Ishikawa (cell line): ENCODE measurements at regions not wholly inside any gene's neighbourhood (a gene's known extent, or its start where the extent isn't known, plus 50 kb on each side); places are given as distances from the start of the nearest gene placed in this dataset.

Source experiments
- CEBPB ChIP-seq: IDR thresholded peaks from 2 replicates; pipeline ENCODE4 v1.6.1; 2012
- CREB1 ChIP-seq: IDR thresholded peaks from 2 replicates; pipeline ENCODE4 v1.6.1; 2012; ENCODE audit warnings: low read depth
- EGR1 ChIP-seq: IDR thresholded peaks from 2 replicates; pipeline ENCODE4 v1.6.1; 2012
- EP300 ChIP-seq: IDR thresholded peaks from 2 replicates; pipeline ENCODE4 v1.6.1; 2012; ENCODE audit warnings: borderline replicate concordance
- FOXM1 ChIP-seq: IDR thresholded peaks from 2 replicates; pipeline ENCODE4 v1.6.1; 2012; ENCODE audit warnings: low read depth, borderline replicate concordance
- MAX ChIP-seq: IDR thresholded peaks from 2 replicates; pipeline ENCODE4 v1.6.1; 2012
- NFIC ChIP-seq: IDR thresholded peaks from 2 replicates; pipeline ENCODE4 v1.6.1; 2012
- RAD21 ChIP-seq: IDR thresholded peaks from 2 replicates; pipeline ENCODE4 v1.6.1; 2012; ENCODE audit warnings: low read depth
- REST ChIP-seq: IDR thresholded peaks from 2 replicates; pipeline ENCODE4 v1.6.1; 2012; ENCODE audit warnings: low read depth, mild to moderate bottlenecking
- TAF1 ChIP-seq: IDR thresholded peaks from 2 replicates; pipeline ENCODE4 v1.6.1; 2012; ENCODE audit warnings: low read depth, mild to moderate bottlenecking
- TEAD4 ChIP-seq: IDR thresholded peaks from 2 replicates; pipeline ENCODE4 v1.6.1; 2012
- YY1 ChIP-seq: IDR thresholded peaks from 2 replicates; pipeline ENCODE4 v1.6.1; 2012; ENCODE audit warnings: low read depth
- TF ChIP-seq, protein P1 (sequence below): IDR thresholded peaks from 2 replicates; pipeline ENCODE4 v1.6.1; 2012

GRCh38 chr2:71832388-71832787, 315.3 kb downstream of the CYP26B1 start:
- TF ChIP-seq TAF1 (no peak), EGR1 (no peak), EP300 (no peak), YY1 (no peak), REST (no peak), TEAD4 (no peak), NFIC (no peak), RAD21 (no peak), MAX (no peak), CEBPB (no peak), FOXM1 (no peak), CREB1 (no peak)
- TF ChIP-seq, protein P1, sequence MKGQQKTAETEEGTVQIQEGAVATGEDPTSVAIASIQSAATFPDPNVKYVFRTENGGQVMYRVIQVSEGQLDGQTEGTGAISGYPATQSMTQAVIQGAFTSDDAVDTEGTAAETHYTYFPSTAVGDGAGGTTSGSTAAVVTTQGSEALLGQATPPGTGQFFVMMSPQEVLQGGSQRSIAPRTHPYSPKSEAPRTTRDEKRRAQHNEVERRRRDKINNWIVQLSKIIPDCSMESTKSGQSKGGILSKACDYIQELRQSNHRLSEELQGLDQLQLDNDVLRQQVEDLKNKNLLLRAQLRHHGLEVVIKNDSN, result no peak
